Gastroesophageal sphincter (tissue), 3 donors: ENCODE measurements at regions not wholly inside any gene's neighbourhood (a gene's known extent, or its start where the extent isn't known, plus 50 kb on each side); places are given as distances from the start of the nearest gene placed in this dataset.

Experiments used
- POLR2A ChIP-seq, 2 donors: fragments of 450-650 bp; IDR thresholded peaks; one replicate each; pipeline ENCODE4 v1.6.1; 2017; ENCODE audit warnings: antibody characterized with exemption in 2 of 2, mild to moderate bottlenecking in 2 of 2, moderate library complexity in 1 of 2
- TF ChIP-seq, protein P1 (sequence below), 4 experiments: fragments of 200-600 bp in 2 of 4; fragments of 450-650 bp in 2 of 4; sonication (generic) in 1 of 4; IDR thresholded peaks; one replicate each; pipeline ENCODE4 v1.5.1; 2017 to 2019; ENCODE audit warnings: antibody characterized with exemption in 4 of 4, mild to moderate bottlenecking in 2 of 4, moderate library complexity in 2 of 4

DNA sequence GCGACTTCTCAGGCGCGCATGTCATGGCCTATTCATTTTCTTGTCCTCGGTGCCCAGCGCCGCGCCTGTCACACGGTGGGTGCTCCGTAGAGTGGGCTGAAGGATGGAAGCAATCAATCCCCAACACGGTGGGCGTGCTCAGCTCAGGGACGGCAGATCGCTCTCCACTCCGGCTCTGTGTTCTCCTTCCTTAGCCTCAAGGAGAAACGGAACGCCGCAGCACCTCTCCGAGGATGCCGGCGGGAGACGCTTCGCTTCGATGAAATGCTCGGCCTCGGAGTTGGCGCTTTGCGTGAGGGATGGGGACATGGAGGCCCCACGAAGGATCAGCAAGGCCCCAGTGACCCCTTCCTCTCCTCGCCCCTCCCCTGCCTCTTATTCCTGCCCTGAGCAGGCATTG lies 199.5 kb downstream of the C9orf50 start:
- TF ChIP-seq, protein P1, sequence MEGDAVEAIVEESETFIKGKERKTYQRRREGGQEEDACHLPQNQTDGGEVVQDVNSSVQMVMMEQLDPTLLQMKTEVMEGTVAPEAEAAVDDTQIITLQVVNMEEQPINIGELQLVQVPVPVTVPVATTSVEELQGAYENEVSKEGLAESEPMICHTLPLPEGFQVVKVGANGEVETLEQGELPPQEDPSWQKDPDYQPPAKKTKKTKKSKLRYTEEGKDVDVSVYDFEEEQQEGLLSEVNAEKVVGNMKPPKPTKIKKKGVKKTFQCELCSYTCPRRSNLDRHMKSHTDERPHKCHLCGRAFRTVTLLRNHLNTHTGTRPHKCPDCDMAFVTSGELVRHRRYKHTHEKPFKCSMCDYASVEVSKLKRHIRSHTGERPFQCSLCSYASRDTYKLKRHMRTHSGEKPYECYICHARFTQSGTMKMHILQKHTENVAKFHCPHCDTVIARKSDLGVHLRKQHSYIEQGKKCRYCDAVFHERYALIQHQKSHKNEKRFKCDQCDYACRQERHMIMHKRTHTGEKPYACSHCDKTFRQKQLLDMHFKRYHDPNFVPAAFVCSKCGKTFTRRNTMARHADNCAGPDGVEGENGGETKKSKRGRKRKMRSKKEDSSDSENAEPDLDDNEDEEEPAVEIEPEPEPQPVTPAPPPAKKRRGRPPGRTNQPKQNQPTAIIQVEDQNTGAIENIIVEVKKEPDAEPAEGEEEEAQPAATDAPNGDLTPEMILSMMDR (IDR thresholded peaks at IDR 0.05): no peak
- TF ChIP-seq POLR2A (IDR thresholded peaks at IDR 0.05): no peak
